Amniotic stem cell (primary cell): ENCODE measurements at regions not wholly inside any gene's neighbourhood (a gene's known extent, or its start where the extent isn't known, plus 50 kb on each side); places are given as distances from the start of the nearest gene placed in this dataset.

ENCODE experiments used
- DNase-seq: peaks from one replicate; lab custom pipeline; 2025; lab: John Stamatoyannopoulos, UW

- DNase-seq = no peak
Observed at GRCh38 chr5:156137071-156137869, 189.7 kb upstream of the SGCD start.

- DNase-seq = no peak
Observed at GRCh38 chr5:156142867-156143266, 184.1 kb upstream of the SGCD start.

GRCh38 chr5:156147261-156147943 lies 179.6 kb upstream of the SGCD start:
- DNase-seq = no peak

GRCh38 chr5:156147944-156148285 lies 179.0 kb upstream of the SGCD start:
- no peak for DNase-seq

- DNase-seq = no peak
Observed at GRCh38 chr5:156148301-156148700, 178.7 kb upstream of the SGCD start.

- no peak for DNase-seq
Observed at GRCh38 chr5:156149213-156149612, 177.8 kb upstream of the SGCD start.

- DNase-seq = no peak
Observed at GRCh38 chr5:156153602-156154001, 173.4 kb upstream of the SGCD start.

- no peak for DNase-seq
Observed at GRCh38 chr5:156154757-156155156, 172.2 kb upstream of the SGCD start.

GRCh38 chr5:156155598-156155997 lies 171.4 kb upstream of the SGCD start:
- DNase-seq = no peak

- DNase-seq = no peak
Observed at GRCh38 chr5:156164306-156164705, 162.7 kb upstream of the SGCD start.

GRCh38 chr5:156169495-156169894 lies 157.5 kb upstream of the SGCD start:
- no peak for DNase-seq

GRCh38 chr5:156170351-156170961 lies 156.5 kb upstream of the SGCD start:
- no peak for DNase-seq

- DNase-seq = no peak
Observed at GRCh38 chr5:156174225-156174624, 152.7 kb upstream of the SGCD start.

- no peak for DNase-seq
Observed at GRCh38 chr5:156178117-156178516, 148.8 kb upstream of the SGCD start.

- DNase-seq = no peak
Observed at GRCh38 chr5:156181656-156182055, 145.3 kb upstream of the SGCD start.

GRCh38 chr5:156182174-156182967 lies 144.6 kb upstream of the SGCD start:
- no peak for DNase-seq

GRCh38 chr5:156186760-156187159 lies 140.2 kb upstream of the SGCD start:
- DNase-seq = no peak

GRCh38 chr5:156188016-156188415 lies 138.9 kb upstream of the SGCD start:
- DNase-seq = no peak

- no peak for DNase-seq
Observed at GRCh38 chr5:156189628-156190027, 137.3 kb upstream of the SGCD start.

- DNase-seq = no peak
Observed at GRCh38 chr5:156191547-156191946, 135.4 kb upstream of the SGCD start.

- no peak for DNase-seq
Observed at GRCh38 chr5:156197042-156197635, 129.8 kb upstream of the SGCD start.

- DNase-seq = no peak
Observed at GRCh38 chr5:156199045-156199444, 127.9 kb upstream of the SGCD start.
